ENCODE measurements at regions not wholly inside any gene's neighbourhood (a gene's known extent, or its start where the extent isn't known, plus 50 kb on each side); places are given as distances from the start of the nearest gene placed in this dataset.
"Not testable (repeated sequence)": the region's sequence is repeated elsewhere in the genome, so short reads cannot be mapped to it uniquely, and the experiment has no call there.

GRCh38 chr3:158026236-158026635 is 80.0 kb downstream of the SHOX2 start:
- DNase-seq: no peak

GRCh38 chr3:158019897-158020296 is 86.3 kb downstream of the SHOX2 start:
- not testable (repeated sequence) for DNase-seq

GRCh38 chr3:158018462-158018861 is 87.8 kb downstream of the SHOX2 start:
- DNase-seq: no peak

- DNase-seq: no peak
Measured at GRCh38 chr3:158012901-158013300, 93.3 kb downstream of the SHOX2 start.

- DNase-seq: no peak
Measured at GRCh38 chr3:158005391-158006100, 100.7 kb downstream of the SHOX2 start.

- DNase-seq: no peak
Measured at GRCh38 chr3:157999246-157999645, 107.0 kb downstream of the SHOX2 start.

GRCh38 chr3:157982359-157982758 is 123.9 kb downstream of the SHOX2 start:
- no peak for DNase-seq

- no peak for DNase-seq
Measured at GRCh38 chr3:157981819-157982218, 124.4 kb downstream of the SHOX2 start.

- DNase-seq: no peak
Measured at GRCh38 chr3:157979022-157979421, 127.2 kb downstream of the SHOX2 start.

GRCh38 chr3:157961665-157962064 is 144.6 kb downstream of the SHOX2 start:
- no peak for DNase-seq

- DNase-seq: no peak
Measured at GRCh38 chr3:157958457-157958856, 147.8 kb downstream of the SHOX2 start.

GRCh38 chr3:157956850-157957249 is 149.4 kb downstream of the SHOX2 start:
- no peak for DNase-seq

GRCh38 chr3:157956176-157956575 is 150.0 kb downstream of the SHOX2 start:
- no peak for DNase-seq

GRCh38 chr3:157953565-157953964 is 152.7 kb downstream of the SHOX2 start:
- DNase-seq: no peak

GRCh38 chr3:157948605-157949383 is 157.4 kb downstream of the SHOX2 start:
- DNase-seq: no peak

- DNase-seq: no peak
Measured at GRCh38 chr3:157939166-157939565, 167.1 kb downstream of the SHOX2 start.

GRCh38 chr3:157938154-157938779 is 168.0 kb downstream of the SHOX2 start:
- DNase-seq: no peak

GRCh38 chr3:157931517-157931916 is 174.7 kb downstream of the SHOX2 start:
- no peak for DNase-seq

- no peak for DNase-seq
Measured at GRCh38 chr3:157930000-157930780, 176.0 kb downstream of the SHOX2 start.

GRCh38 chr3:157926822-157927221 is 179.4 kb downstream of the SHOX2 start:
- DNase-seq: no peak

- DNase-seq: no peak
Measured at GRCh38 chr3:157922614-157923013, 183.6 kb downstream of the SHOX2 start.

GRCh38 chr3:157921811-157922210 is 184.4 kb downstream of the SHOX2 start:
- no peak for DNase-seq
